BLaER1 (cell line): ENCODE measurements at regions not wholly inside any gene's neighbourhood (a gene's known extent, or its start where the extent isn't known, plus 50 kb on each side); places are given as distances from the start of the nearest gene placed in this dataset.

ENCODE experiments used
- H3K27ac ChIP-seq: shearing (Covaris generic); formaldehyde crosslinking; 2 replicates; pipeline ENCODE4 v1.8.1; 2022
- H3K27me3 ChIP-seq: shearing (Covaris generic); formaldehyde crosslinking; 2 replicates; pipeline ENCODE4 v1.8.1; 2022
- H3K36me3 ChIP-seq: shearing (Covaris generic); formaldehyde crosslinking; 2 replicates; pipeline ENCODE4 v1.8.1; 2022
- H3K4me1 ChIP-seq: shearing (Covaris generic); formaldehyde crosslinking; 2 replicates; pipeline ENCODE4 v1.8.1; 2022
- H3K4me2 ChIP-seq: shearing (Covaris generic); formaldehyde crosslinking; 2 replicates; pipeline ENCODE4 v1.8.1; 2022
- H3K4me3 ChIP-seq: shearing (Covaris generic); formaldehyde crosslinking; 2 replicates; pipeline ENCODE4 v1.8.1; 2022
- H3K9ac ChIP-seq: shearing (Covaris generic); formaldehyde crosslinking; 2 replicates; pipeline ENCODE4 v1.8.1; 2022
- H3K9me3 ChIP-seq: shearing (Covaris generic); formaldehyde crosslinking; 2 replicates; pipeline ENCODE4 v1.8.1; 2022
- H4K20me1 ChIP-seq: shearing (Covaris generic); formaldehyde crosslinking; 2 replicates; pipeline ENCODE4 v1.8.1; 2022
- Cebpa-rat ChIP-seq: shearing (Covaris generic); IDR thresholded peaks from 2 replicates; pipeline ENCODE4 v1.8.1; 2022

GRCh38 chr2:7419186-7419585 is 502.0 kb downstream of the RNF144A start:
- H3K9ac ChIP-seq: no peak overlapping the region
- no peaks in the 10 kb centered on the region for H3K36me3 ChIP-seq
- no peaks in the 10 kb centered on the region for H3K9me3 ChIP-seq
- H3K4me3 ChIP-seq: no peak overlapping the region
- H3K4me2 ChIP-seq: no peak overlapping the region
- no peak overlapping the region for H3K27ac ChIP-seq
- no peaks in the 10 kb centered on the region for H4K20me1 ChIP-seq
- H3K27me3 ChIP-seq: peaks cover 9% of the 10 kb centered on the region; the same call in 1 of the 2 replicates
- H3K4me1 ChIP-seq: no peaks in the 10 kb centered on the region
- TF ChIP-seq Cebpa-rat: no peak

GRCh38 chr2:7419814-7420311 is 502.7 kb downstream of the RNF144A start:
- Histone ChIP-seq H3K4me1 (no peaks in the 10 kb centered on the region), H3K9ac (no peak overlapping the region), H3K4me2 (no peak overlapping the region), H3K27me3 (peaks cover 9% of the 10 kb centered on the region; the same call in 1 of the 2 replicates), H3K27ac (no peak overlapping the region), H4K20me1 (no peaks in the 10 kb centered on the region), H3K36me3 (no peaks in the 10 kb centered on the region), H3K4me3 (no peak overlapping the region), H3K9me3 (no peaks in the 10 kb centered on the region)
- no peak for TF ChIP-seq Cebpa-rat

GRCh38 chr2:7420530-7420929 is 503.3 kb downstream of the RNF144A start:
- TF ChIP-seq Cebpa-rat: no peak

GRCh38 chr2:7424481-7424880 is 507.3 kb downstream of the RNF144A start:
- no peak overlapping the region for H3K27ac ChIP-seq
- peaks cover 25% of the 10 kb centered on the region for H3K4me1 ChIP-seq
- H3K9me3 ChIP-seq: no peaks in the 10 kb centered on the region
- peaks cover 9% of the 10 kb centered on the region; the same call in 1 of the 2 replicates for H3K27me3 ChIP-seq
- H3K9ac ChIP-seq: no peak overlapping the region
- no peak overlapping the region for H3K4me2 ChIP-seq
- TF ChIP-seq Cebpa-rat: no peak
- no peak overlapping the region for H3K4me3 ChIP-seq
- no peaks in the 10 kb centered on the region for H4K20me1 ChIP-seq
- H3K36me3 ChIP-seq: no peaks in the 10 kb centered on the region

More at GRCh38 chr2:7420530-7420929, 503.3 kb downstream of the RNF144A start:
- no peaks in the 10 kb centered on the region for H3K9me3 ChIP-seq
- no peaks in the 10 kb centered on the region for H3K36me3 ChIP-seq
- H4K20me1 ChIP-seq: no peaks in the 10 kb centered on the region
- H3K27me3 ChIP-seq: peaks cover 9% of the 10 kb centered on the region; the same call in 1 of the 2 replicates
- H3K4me2 ChIP-seq: no peak overlapping the region
- no peak overlapping the region for H3K4me3 ChIP-seq
- H3K4me1 ChIP-seq: no peaks in the 10 kb centered on the region
- no peak overlapping the region for H3K27ac ChIP-seq
- H3K9ac ChIP-seq: no peak overlapping the region

- H3K4me3 ChIP-seq: no peak overlapping the region
- no peaks in the 10 kb centered on the region for H3K36me3 ChIP-seq
- peak overlapping the region; percentile 89 for H3K4me2 ChIP-seq
- H4K20me1 ChIP-seq: no peaks in the 10 kb centered on the region
- no peak overlapping the region for H3K9ac ChIP-seq
- H3K9me3 ChIP-seq: no peaks in the 10 kb centered on the region
- no peak overlapping the region for H3K27ac ChIP-seq
- H3K27me3 ChIP-seq: peaks cover 12% of the 10 kb centered on the region; the same call in 1 of the 2 replicates
- peaks cover 44% of the 10 kb centered on the region for H3K4me1 ChIP-seq
- TF ChIP-seq Cebpa-rat: no peak
Observed at GRCh38 chr2:7427293-7428060, 510.3 kb downstream of the RNF144A start.

DNA sequence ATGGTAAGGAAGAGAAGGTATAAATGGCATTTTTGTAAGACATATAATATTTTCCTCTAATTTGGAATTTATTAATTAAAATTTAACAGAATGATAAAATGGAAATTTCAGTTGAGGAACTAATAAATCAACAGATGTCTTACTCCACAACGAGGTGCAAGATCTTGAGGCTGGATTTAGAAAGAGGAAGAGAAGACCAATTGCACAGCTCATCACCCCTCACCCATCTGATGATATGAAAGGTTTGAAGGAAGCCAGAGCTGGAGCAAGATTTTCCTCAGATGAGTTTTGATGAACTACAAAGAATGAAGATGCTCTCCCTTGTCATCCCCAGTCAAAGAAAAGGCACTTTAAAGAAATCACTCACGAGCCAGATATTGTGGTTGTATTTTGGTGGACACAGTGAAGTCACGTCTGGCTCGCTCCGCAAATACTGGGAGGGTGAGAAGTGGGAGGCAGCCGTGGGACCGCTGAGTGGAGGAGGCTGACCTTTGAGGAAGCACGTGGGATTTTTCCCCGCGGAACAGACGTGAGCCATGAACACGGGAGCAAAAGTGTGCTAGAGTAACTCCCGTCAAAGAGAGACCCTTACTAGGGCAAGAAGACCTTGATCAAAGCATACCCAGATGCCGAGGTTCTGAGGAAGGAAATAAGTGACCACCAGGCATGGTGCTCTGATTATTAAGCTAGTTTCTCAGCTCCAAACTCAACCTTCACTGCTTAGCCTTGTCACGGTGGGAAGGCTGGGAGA is 511.4 kb downstream of the RNF144A start:
- Histone ChIP-seq H3K27me3 (peaks cover 12% of the 10 kb centered on the region; the same call in 1 of the 2 replicates), H3K4me1 (peaks cover 44% of the 10 kb centered on the region), H3K4me2 (peak overlapping the region; percentile 89), H3K4me3 (no peak overlapping the region), H3K9ac (no peak overlapping the region), H3K27ac (peak overlapping the region; percentile 53; the same call in 1 of the 2 replicates), H3K36me3 (no peaks in the 10 kb centered on the region), H3K9me3 (peaks cover 6% of the 10 kb centered on the region; the same call in 1 of the 2 replicates), H4K20me1 (no peaks in the 10 kb centered on the region)
- TF ChIP-seq Cebpa-rat: no peak

DNA sequence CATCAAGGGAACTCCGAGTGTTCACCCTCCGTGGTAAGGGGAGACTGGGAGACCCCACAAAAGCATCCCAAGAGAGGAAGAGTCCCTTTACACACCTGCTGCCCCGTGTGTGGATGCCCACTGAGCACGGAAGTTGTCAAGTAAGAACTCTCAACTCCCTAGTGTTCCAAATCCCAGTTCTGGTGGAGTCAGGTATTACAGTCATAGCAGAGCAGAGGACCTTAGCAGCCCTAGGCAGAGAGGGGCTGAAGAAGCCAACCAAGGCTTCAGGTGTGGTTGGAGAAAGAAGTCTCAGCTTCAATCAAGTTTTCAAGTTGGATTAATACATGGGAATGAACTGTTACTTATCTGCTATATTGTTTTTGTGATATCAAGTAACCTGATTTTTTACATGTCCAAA is 512.5 kb downstream of the RNF144A start:
- Histone ChIP-seq H3K9me3 (peaks cover 14% of the 10 kb centered on the region; the same call in 1 of the 2 replicates), H4K20me1 (no peaks in the 10 kb centered on the region), H3K9ac (no peak overlapping the region), H3K4me2 (peak overlapping the region; percentile 89), H3K36me3 (no peaks in the 10 kb centered on the region), H3K27me3 (peaks cover 12% of the 10 kb centered on the region; the same call in 1 of the 2 replicates), H3K4me1 (peaks cover 44% of the 10 kb centered on the region), H3K27ac (peak overlapping the region; percentile 53; the same call in 1 of the 2 replicates), H3K4me3 (no peak overlapping the region)
- no peak for TF ChIP-seq Cebpa-rat

GRCh38 chr2:7430421-7430868 is 513.2 kb downstream of the RNF144A start:
- Histone ChIP-seq H3K4me3 (peak overlapping the region; percentile 52), H3K4me1 (peaks cover 44% of the 10 kb centered on the region), H3K9me3 (peaks cover 14% of the 10 kb centered on the region; the same call in 1 of the 2 replicates), H3K4me2 (peak overlapping the region; percentile 89), H3K9ac (peak overlapping the region; percentile 65), H3K27me3 (peaks cover 12% of the 10 kb centered on the region; the same call in 1 of the 2 replicates), H3K36me3 (no peaks in the 10 kb centered on the region), H3K27ac (peak overlapping the region; percentile 72), H4K20me1 (no peaks in the 10 kb centered on the region)
- TF ChIP-seq Cebpa-rat: no peak

DNA sequence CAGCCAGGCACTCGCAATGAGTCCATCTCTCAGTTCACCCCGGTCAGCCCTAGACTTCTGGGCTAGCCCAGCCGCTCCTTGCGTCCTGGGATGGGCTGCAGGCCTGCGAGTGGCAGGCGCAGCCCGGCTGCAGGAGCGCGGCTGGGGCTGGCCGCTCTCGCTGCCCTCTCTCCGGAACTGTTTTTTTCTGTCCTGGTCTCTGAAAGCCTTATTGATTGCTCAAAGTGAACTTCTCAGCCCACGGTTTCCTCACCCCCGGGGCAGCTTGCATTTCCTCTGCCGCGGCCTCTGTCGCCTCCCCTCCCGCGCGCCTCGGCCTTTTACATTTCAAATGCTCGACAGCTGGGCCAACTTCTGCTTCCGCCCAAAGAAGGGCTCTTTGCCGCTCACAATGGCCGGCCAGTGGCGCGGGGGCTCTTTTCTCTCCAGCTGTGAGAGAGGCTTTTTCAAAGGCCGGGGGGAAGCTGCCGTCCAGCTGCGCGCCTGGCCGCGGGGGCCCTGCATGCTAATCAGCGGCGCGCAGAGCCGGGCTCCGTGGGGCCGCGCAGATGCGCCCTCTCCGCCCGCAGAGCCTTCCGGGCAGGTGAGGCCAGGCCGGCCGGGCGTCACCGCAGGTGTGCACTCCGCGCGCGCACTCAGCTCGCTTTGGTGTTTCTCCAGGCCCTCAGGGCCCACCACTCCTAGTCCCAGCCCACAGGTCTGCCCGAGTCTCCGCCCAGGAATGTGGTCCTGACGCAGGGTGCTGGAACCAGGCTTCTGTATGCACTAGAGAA is 513.8 kb downstream of the RNF144A start:
- H3K4me3 ChIP-seq: peak overlapping the region; percentile 52
- peak overlapping the region; percentile 89 for H3K4me2 ChIP-seq
- peak overlapping the region; percentile 65 for H3K9ac ChIP-seq

More for the DNA sequence above, 513.8 kb downstream of the RNF144A start:
- H3K27ac ChIP-seq: peak overlapping the region; percentile 72
- TF ChIP-seq Cebpa-rat: no peak
- peaks cover 14% of the 10 kb centered on the region; the same call in 1 of the 2 replicates for H3K9me3 ChIP-seq
- H4K20me1 ChIP-seq: no peaks in the 10 kb centered on the region
- peaks cover 44% of the 10 kb centered on the region for H3K4me1 ChIP-seq
- H3K27me3 ChIP-seq: peaks cover 12% of the 10 kb centered on the region; the same call in 1 of the 2 replicates
- no peaks in the 10 kb centered on the region for H3K36me3 ChIP-seq
